ENCODE measurements at regions not wholly inside any gene's neighbourhood (a gene's known extent, or its start where the extent isn't known, plus 50 kb on each side); places are given as distances from the start of the nearest gene placed in this dataset.

GRCh38 chr5:143738417-143739401, 73.3 kb upstream of the HMHB1 start:
- no peaks in the 10 kb centered on the region for H3K79me2 ChIP-seq
- H3K9me3 ChIP-seq (ENCODE audit: low read depth) = no peaks in the 10 kb centered on the region
- H3K27me3 ChIP-seq = no peaks in the 10 kb centered on the region
- no peak for TF ChIP-seq CTCF (IDR thresholded peaks at IDR 0.05; ENCODE audit: poor library complexity)
- TF ChIP-seq EZH2phosphoT487 (IDR thresholded peaks at IDR 0.05; ENCODE audit: low read depth, severe bottlenecking, unreplicated experiment) = no peak
- TF ChIP-seq EZH2 (IDR thresholded peaks at IDR 0.05; ENCODE audit: borderline replicate concordance) = no peak
- no peak overlapping the region for H2AFZ ChIP-seq
- no peak for DNase-seq (ENCODE audit: low spot score)
- no peak overlapping the region for H3K27ac ChIP-seq
- no peaks in the 10 kb centered on the region for H4K20me1 ChIP-seq (ENCODE audit: insufficient read depth, poor library complexity, severe bottlenecking)
- H3K9me2 ChIP-seq (replicated peaks; ENCODE audit: insufficient read depth) = no peaks in the 10 kb centered on the region
- H3K4me2 ChIP-seq = no peak overlapping the region
- WGBS (ENCODE audit: low lambda C conversion rate, missing lambda C conversion rate) = 98% methylated on average over 2 of the region's 2 CpGs
- no peaks in the 10 kb centered on the region for H3K4me1 ChIP-seq (ENCODE audit: insufficient read depth)
- H3K36me3 ChIP-seq (replicated peaks; ENCODE audit: insufficient read depth, low read depth) = no peaks in the 10 kb centered on the region
- H3K4me3 ChIP-seq = no peak overlapping the region

- Histone ChIP-seq H3K9me2 (replicated peaks; ENCODE audit: insufficient read depth) (no peaks in the 10 kb centered on the region), H3K36me3 (replicated peaks; ENCODE audit: insufficient read depth, low read depth) (no peaks in the 10 kb centered on the region), H2AFZ (no peak overlapping the region), H3K4me2 (no peak overlapping the region), H3K9me3 (ENCODE audit: low read depth) (no peaks in the 10 kb centered on the region), H3K4me3 (no peak overlapping the region), H3K4me1 (ENCODE audit: insufficient read depth) (no peaks in the 10 kb centered on the region), H4K20me1 (ENCODE audit: insufficient read depth, poor library complexity, severe bottlenecking) (no peaks in the 10 kb centered on the region), H3K27ac (no peak overlapping the region), H3K27me3 (no peaks in the 10 kb centered on the region), H3K79me2 (no peaks in the 10 kb centered on the region)
- DNase-seq (ENCODE audit: low spot score) = no peak
- WGBS (ENCODE audit: low lambda C conversion rate, missing lambda C conversion rate) = 50% methylated on average over 3 of the region's 3 CpGs
- TF ChIP-seq EZH2 (IDR thresholded peaks at IDR 0.05; ENCODE audit: borderline replicate concordance) = no peak
- no peak for TF ChIP-seq EZH2phosphoT487 (IDR thresholded peaks at IDR 0.05; ENCODE audit: low read depth, severe bottlenecking, unreplicated experiment)
- no peak for TF ChIP-seq CTCF (IDR thresholded peaks at IDR 0.05; ENCODE audit: poor library complexity)
Observed at GRCh38 chr5:143737062-143737461, 74.9 kb upstream of the HMHB1 start.

GRCh38 chr5:143734456-143734780, 77.5 kb upstream of the HMHB1 start:
- Histone ChIP-seq H3K4me3 (no peak overlapping the region), H2AFZ (no peak overlapping the region), H3K27ac (no peak overlapping the region), H3K36me3 (replicated peaks; ENCODE audit: insufficient read depth, low read depth) (no peaks in the 10 kb centered on the region), H3K4me2 (no peak overlapping the region), H4K20me1 (ENCODE audit: insufficient read depth, poor library complexity, severe bottlenecking) (no peaks in the 10 kb centered on the region), H3K9me2 (replicated peaks; ENCODE audit: insufficient read depth) (no peaks in the 10 kb centered on the region), H3K4me1 (ENCODE audit: insufficient read depth) (no peaks in the 10 kb centered on the region), H3K79me2 (no peaks in the 10 kb centered on the region), H3K9me3 (ENCODE audit: low read depth) (no peaks in the 10 kb centered on the region), H3K27me3 (no peaks in the 10 kb centered on the region)
- DNase-seq (ENCODE audit: low spot score) = no peak
- WGBS (ENCODE audit: low lambda C conversion rate, missing lambda C conversion rate) = 89% methylated on average over 3 of the region's 3 CpGs
- TF ChIP-seq EZH2 (IDR thresholded peaks at IDR 0.05; ENCODE audit: borderline replicate concordance) (no peak), EZH2phosphoT487 (IDR thresholded peaks at IDR 0.05; ENCODE audit: low read depth, severe bottlenecking, unreplicated experiment) (no peak), CTCF (IDR thresholded peaks at IDR 0.05; ENCODE audit: poor library complexity) (no peak)

All from hepatocyte (in vitro differentiated cells).